Endothelial cell (in vitro differentiated cells): ENCODE measurements at regions not wholly inside any gene's neighbourhood (a gene's known extent, or its start where the extent isn't known, plus 50 kb on each side); places are given as distances from the start of the nearest gene placed in this dataset.

ENCODE experiments used
- DNase-seq: peaks from one replicate; pipeline ENCODE4 v3.0.0; 2021; ENCODE audit warnings: low spot score
- H3K27ac Mint-ChIP-seq: one replicate; pipeline ENCODE4 v1.8.0; 2021; ENCODE audit warnings: mixed read lengths, inconsistent platforms; ENCODE audit not compliant: unreplicated experiment
- H3K27me3 Mint-ChIP-seq: one replicate; pipeline ENCODE4 v1.8.0; 2021; ENCODE audit warnings: mild to moderate bottlenecking, moderate library complexity, mixed read lengths, inconsistent platforms; ENCODE audit not compliant: unreplicated experiment
- H3K36me3 Mint-ChIP-seq: one replicate; pipeline ENCODE4 v1.8.0; 2021; ENCODE audit warnings: mild to moderate bottlenecking, low read depth, mixed read lengths, inconsistent platforms; ENCODE audit not compliant: unreplicated experiment
- H3K4me1 Mint-ChIP-seq: one replicate; pipeline ENCODE4 v1.8.0; 2021; ENCODE audit warnings: mild to moderate bottlenecking, mixed read lengths, inconsistent platforms; ENCODE audit not compliant: unreplicated experiment
- H3K4me3 Mint-ChIP-seq: one replicate; pipeline ENCODE4 v1.8.0; 2021; ENCODE audit warnings: mild to moderate bottlenecking, mixed read lengths, inconsistent platforms; ENCODE audit not compliant: unreplicated experiment
- H3K9me3 Mint-ChIP-seq: one replicate; pipeline ENCODE4 v1.8.0; 2021; ENCODE audit warnings: mixed read lengths, inconsistent platforms; ENCODE audit not compliant: unreplicated experiment
- TF ChIP-seq, protein P1 (sequence below): fragments of 200-600 bp; sonication (generic); IDR thresholded peaks from one replicate; pipeline ENCODE4 v1.5.0; 2021; ENCODE audit warnings: antibody characterized with exemption; ENCODE audit not compliant: unreplicated experiment

DNA sequence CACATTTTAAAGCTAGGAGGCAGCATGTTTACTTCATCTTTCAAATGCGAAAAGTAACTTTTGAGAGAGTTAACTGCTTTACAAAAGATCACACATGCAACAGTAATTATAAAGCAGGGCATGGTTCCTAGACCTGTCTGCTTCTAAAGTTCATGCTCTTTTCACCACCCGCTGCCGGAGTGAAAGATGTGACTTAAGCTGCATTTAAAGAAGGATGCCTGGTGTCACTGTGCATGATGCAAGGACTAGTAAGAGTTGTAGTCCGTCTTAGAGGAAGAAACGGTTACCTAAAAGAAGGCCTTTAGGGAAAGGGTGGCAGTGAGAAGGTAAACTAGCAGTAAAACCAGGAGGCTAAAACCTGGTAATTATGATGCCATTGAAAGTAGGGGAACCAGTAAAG is 1689.1 kb downstream of the KCNT2 start:
- Mint-ChIP-seq H3K36me3 (no peaks in the 10 kb centered on the region), H3K27ac (no peak overlapping the region), H3K9me3 (no peaks in the 10 kb centered on the region), H3K27me3 (no peaks in the 10 kb centered on the region), H3K4me3 (no peak overlapping the region), H3K4me1 (no peaks in the 10 kb centered on the region)
- TF ChIP-seq, protein P1, sequence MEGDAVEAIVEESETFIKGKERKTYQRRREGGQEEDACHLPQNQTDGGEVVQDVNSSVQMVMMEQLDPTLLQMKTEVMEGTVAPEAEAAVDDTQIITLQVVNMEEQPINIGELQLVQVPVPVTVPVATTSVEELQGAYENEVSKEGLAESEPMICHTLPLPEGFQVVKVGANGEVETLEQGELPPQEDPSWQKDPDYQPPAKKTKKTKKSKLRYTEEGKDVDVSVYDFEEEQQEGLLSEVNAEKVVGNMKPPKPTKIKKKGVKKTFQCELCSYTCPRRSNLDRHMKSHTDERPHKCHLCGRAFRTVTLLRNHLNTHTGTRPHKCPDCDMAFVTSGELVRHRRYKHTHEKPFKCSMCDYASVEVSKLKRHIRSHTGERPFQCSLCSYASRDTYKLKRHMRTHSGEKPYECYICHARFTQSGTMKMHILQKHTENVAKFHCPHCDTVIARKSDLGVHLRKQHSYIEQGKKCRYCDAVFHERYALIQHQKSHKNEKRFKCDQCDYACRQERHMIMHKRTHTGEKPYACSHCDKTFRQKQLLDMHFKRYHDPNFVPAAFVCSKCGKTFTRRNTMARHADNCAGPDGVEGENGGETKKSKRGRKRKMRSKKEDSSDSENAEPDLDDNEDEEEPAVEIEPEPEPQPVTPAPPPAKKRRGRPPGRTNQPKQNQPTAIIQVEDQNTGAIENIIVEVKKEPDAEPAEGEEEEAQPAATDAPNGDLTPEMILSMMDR = no peak
- DNase-seq = no peak

DNA sequence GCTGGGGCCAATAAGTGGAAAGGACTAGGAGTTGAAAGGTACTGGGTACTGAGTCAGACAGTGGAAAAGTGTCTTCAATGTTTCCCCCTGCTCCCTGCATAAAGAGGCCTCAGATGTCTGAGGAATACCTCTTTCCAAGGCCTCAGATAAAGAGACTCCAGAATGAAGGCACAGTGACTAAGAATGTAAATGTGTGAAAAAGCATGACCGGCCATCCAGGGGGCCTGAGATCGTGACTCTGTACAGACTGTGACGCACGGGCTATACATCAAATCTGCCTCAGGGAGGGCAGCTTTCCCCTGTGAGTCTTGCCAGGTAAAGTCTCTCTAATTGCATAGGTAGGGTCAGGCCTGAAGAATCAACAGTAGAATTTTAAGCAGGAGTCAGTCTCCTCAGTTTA is 1690.5 kb downstream of the KCNT2 start:
- TF ChIP-seq, protein P1 = no peak
- Mint-ChIP-seq H3K9me3 (no peaks in the 10 kb centered on the region), H3K4me1 (no peaks in the 10 kb centered on the region), H3K27me3 (no peaks in the 10 kb centered on the region), H3K4me3 (no peak overlapping the region), H3K36me3 (no peaks in the 10 kb centered on the region), H3K27ac (no peak overlapping the region)
- no peak for DNase-seq

DNA sequence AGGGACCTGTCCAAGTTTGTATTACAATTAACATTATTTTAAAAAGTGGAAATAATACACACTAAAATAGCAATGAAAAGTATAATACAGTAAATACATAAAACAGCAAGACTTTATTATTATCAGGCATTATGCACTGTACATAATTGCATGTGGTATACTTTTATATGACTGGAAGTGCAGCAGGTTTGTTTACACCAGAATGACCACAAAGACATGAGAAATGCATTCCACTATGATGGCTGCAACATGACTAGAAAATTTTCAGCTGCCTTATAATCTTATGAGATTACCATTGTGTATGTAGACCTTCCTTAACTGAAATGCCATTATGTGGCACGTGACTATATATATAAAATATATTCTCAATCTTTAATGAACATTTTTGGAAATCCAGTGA is 1699.6 kb downstream of the KCNT2 start:
- Mint-ChIP-seq H3K27ac (no peak overlapping the region), H3K4me1 (no peaks in the 10 kb centered on the region), H3K36me3 (no peaks in the 10 kb centered on the region), H3K27me3 (no peaks in the 10 kb centered on the region), H3K4me3 (no peak overlapping the region), H3K9me3 (no peaks in the 10 kb centered on the region)
- TF ChIP-seq, protein P1 = no peak
- no peak for DNase-seq

DNA sequence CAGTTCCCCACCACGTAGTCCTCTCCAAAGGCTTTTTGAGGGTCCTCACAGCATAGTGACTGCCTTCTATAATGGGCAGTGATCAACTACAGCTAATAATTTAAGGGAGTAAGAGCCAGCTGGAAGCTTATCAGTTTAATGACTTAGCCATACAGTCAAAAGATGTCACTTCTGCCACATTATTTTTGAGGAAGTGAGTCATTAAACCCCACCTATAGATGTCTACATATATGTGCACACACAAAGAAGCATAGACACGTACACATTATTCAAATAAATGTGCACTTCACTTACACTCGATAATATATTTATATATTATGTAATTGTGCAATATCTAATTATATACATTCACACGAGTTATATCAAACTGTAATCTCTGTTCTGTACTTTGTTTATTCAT is 1704.7 kb downstream of the KCNT2 start:
- Mint-ChIP-seq H3K27ac (no peak overlapping the region), H3K27me3 (peaks cover 2% of the 10 kb centered on the region), H3K9me3 (no peaks in the 10 kb centered on the region), H3K4me1 (no peaks in the 10 kb centered on the region), H3K4me3 (no peak overlapping the region), H3K36me3 (no peaks in the 10 kb centered on the region)
- TF ChIP-seq, protein P1 = no peak
- DNase-seq = no peak

DNA sequence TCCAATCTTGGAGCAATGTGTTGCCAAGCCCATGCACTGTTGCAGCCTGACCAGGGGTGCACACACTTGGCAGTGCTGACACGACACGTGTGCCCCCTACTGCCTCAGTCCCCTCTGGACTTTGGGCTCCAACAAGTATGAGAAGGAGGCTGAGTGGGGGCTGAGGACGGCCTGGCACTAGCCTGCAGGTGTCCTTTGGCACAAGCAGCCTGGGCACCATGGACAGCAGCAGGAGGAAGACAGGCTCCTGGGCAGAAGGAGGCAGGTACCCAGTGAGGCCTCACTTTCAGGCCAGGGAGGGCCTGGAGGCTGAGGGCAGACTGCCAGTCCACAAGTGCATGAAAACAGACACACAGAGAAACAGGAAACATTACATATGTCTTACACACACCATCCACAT is 1702.9 kb upstream of the B3GALT2 start:
- Mint-ChIP-seq H3K4me1 (no peaks in the 10 kb centered on the region), H3K27me3 (no peaks in the 10 kb centered on the region), H3K27ac (no peak overlapping the region), H3K4me3 (no peak overlapping the region), H3K36me3 (peaks cover 4% of the 10 kb centered on the region), H3K9me3 (no peaks in the 10 kb centered on the region)
- TF ChIP-seq, protein P1 = no peak
- no peak for DNase-seq
